ENCODE measurements at regions not wholly inside any gene's neighbourhood (a gene's known extent, or its start where the extent isn't known, plus 50 kb on each side); places are given as distances from the start of the nearest gene placed in this dataset.

- H3K36me3 ChIP-seq (ENCODE audit: low read depth), result no peaks in the 10 kb centered on the region
- H3K4me1 ChIP-seq (ENCODE audit: insufficient read depth), result no peaks in the 10 kb centered on the region
- DNase-seq, result no peak
- no peaks in the 10 kb centered on the region; the same call in 1 of the 2 replicates for H3K9me2 ChIP-seq (ENCODE audit: insufficient read depth)
- in situ Hi-C loops (cut with MboI), result no loop called here
- H3K27ac ChIP-seq, result no peak overlapping the region
- H2AFZ ChIP-seq, result no peak overlapping the region
- no peaks in the 10 kb centered on the region for H3K79me2 ChIP-seq (ENCODE audit: insufficient read depth)
- no peaks in the 10 kb centered on the region for H3F3A ChIP-seq (ENCODE audit: insufficient read depth)
- H3K9me3 ChIP-seq (ENCODE audit: low read depth), result no peaks in the 10 kb centered on the region
- H4K20me1 ChIP-seq (ENCODE audit: insufficient read depth), result no peaks in the 10 kb centered on the region
- no peak for TF ChIP-seq EZH2phosphoT487 (IDR thresholded peaks at IDR 0.05; ENCODE audit: insufficient read depth, low read depth)
- no peak for TF ChIP-seq EZH2 (IDR thresholded peaks at IDR 0.05; ENCODE audit: insufficient read depth, poor library complexity, severe bottlenecking)
- no peak overlapping the region for H3K9ac ChIP-seq
- peaks cover 4% of the 10 kb centered on the region; the same call in 1 of the 2 replicates for H3K27me3 ChIP-seq (replicated peaks; ENCODE audit: insufficient read depth)
- no peak overlapping the region for H3K4me2 ChIP-seq (ENCODE audit: unreplicated experiment)
- no peak overlapping the region for H3K4me3 ChIP-seq
Measured at GRCh38 chr14:85041618-85042017, 488.3 kb upstream of the FLRT2 start.

GRCh38 chr14:85042301-85042700 lies 487.6 kb upstream of the FLRT2 start:
- no peaks in the 10 kb centered on the region for H3K4me1 ChIP-seq (ENCODE audit: insufficient read depth)
- H3K9me3 ChIP-seq (ENCODE audit: low read depth), result no peaks in the 10 kb centered on the region
- no peaks in the 10 kb centered on the region; the same call in 1 of the 2 replicates for H3K9me2 ChIP-seq (ENCODE audit: insufficient read depth)
- no peaks in the 10 kb centered on the region for H4K20me1 ChIP-seq (ENCODE audit: insufficient read depth)
- H3K4me3 ChIP-seq, result no peak overlapping the region
- H3K9ac ChIP-seq, result no peak overlapping the region
- H3K27ac ChIP-seq, result no peak overlapping the region
- TF ChIP-seq EZH2 (IDR thresholded peaks at IDR 0.05; ENCODE audit: insufficient read depth, poor library complexity, severe bottlenecking) (no peak), EZH2phosphoT487 (IDR thresholded peaks at IDR 0.05; ENCODE audit: insufficient read depth, low read depth) (no peak)
- no peaks in the 10 kb centered on the region for H3F3A ChIP-seq (ENCODE audit: insufficient read depth)
- H3K4me2 ChIP-seq (ENCODE audit: unreplicated experiment), result no peak overlapping the region
- H3K79me2 ChIP-seq (ENCODE audit: insufficient read depth), result no peaks in the 10 kb centered on the region
- DNase-seq, result no peak
- peaks cover 4% of the 10 kb centered on the region; the same call in 1 of the 2 replicates for H3K27me3 ChIP-seq (replicated peaks; ENCODE audit: insufficient read depth)
- H3K36me3 ChIP-seq (ENCODE audit: low read depth), result no peaks in the 10 kb centered on the region
- WGBS, 2 experiments (ENCODE audit: low coverage in 1 of 2, low lambda C conversion rate in 2 of 2, missing lambda C conversion rate in 2 of 2), result 23 to 28% methylated on average over 1 of the region's 1 CpG
- in situ Hi-C loops (cut with MboI), result no loop called here
- H2AFZ ChIP-seq, result no peak overlapping the region

GRCh38 chr14:85050180-85050579 lies 479.8 kb upstream of the FLRT2 start:
- H3K27me3 ChIP-seq (replicated peaks; ENCODE audit: insufficient read depth), result no peaks in the 10 kb centered on the region
- H3K36me3 ChIP-seq (ENCODE audit: low read depth), result no peaks in the 10 kb centered on the region
- H2AFZ ChIP-seq, result no peak overlapping the region
- H3K4me1 ChIP-seq (ENCODE audit: insufficient read depth), result no peaks in the 10 kb centered on the region
- no peaks in the 10 kb centered on the region for H3K9me3 ChIP-seq (ENCODE audit: low read depth)
- H4K20me1 ChIP-seq (ENCODE audit: insufficient read depth), result no peaks in the 10 kb centered on the region
- 50 to 79% methylated on average over 1 of the region's 1 CpG for WGBS, 2 experiments (ENCODE audit: low coverage in 1 of 2, low lambda C conversion rate in 2 of 2, missing lambda C conversion rate in 2 of 2)
- no peaks in the 10 kb centered on the region for H3K79me2 ChIP-seq (ENCODE audit: insufficient read depth)
- H3F3A ChIP-seq (ENCODE audit: insufficient read depth), result no peaks in the 10 kb centered on the region
- no peak overlapping the region for H3K4me2 ChIP-seq (ENCODE audit: unreplicated experiment)
- H3K9me2 ChIP-seq (ENCODE audit: insufficient read depth), result no peaks in the 10 kb centered on the region; the same call in 1 of the 2 replicates
- H3K27ac ChIP-seq, result no peak overlapping the region
- H3K4me3 ChIP-seq, result no peak overlapping the region
- no peak for TF ChIP-seq EZH2 (IDR thresholded peaks at IDR 0.05; ENCODE audit: insufficient read depth, poor library complexity, severe bottlenecking)
- no peak for TF ChIP-seq EZH2phosphoT487 (IDR thresholded peaks at IDR 0.05; ENCODE audit: insufficient read depth, low read depth)
- no peak for DNase-seq
- H3K9ac ChIP-seq, result no peak overlapping the region
- in situ Hi-C loops (cut with MboI), result no loop called here

GRCh38 chr14:85052646-85053045 lies 477.3 kb upstream of the FLRT2 start:
- H2AFZ ChIP-seq, result no peak overlapping the region
- H3K27me3 ChIP-seq (replicated peaks; ENCODE audit: insufficient read depth), result no peaks in the 10 kb centered on the region
- WGBS, 2 experiments (ENCODE audit: low coverage in 1 of 2, low lambda C conversion rate in 2 of 2, missing lambda C conversion rate in 2 of 2), result 52 to 57% methylated on average over 2 of the region's 2 CpGs
- H4K20me1 ChIP-seq (ENCODE audit: insufficient read depth), result no peaks in the 10 kb centered on the region
- no peaks in the 10 kb centered on the region for H3K79me2 ChIP-seq (ENCODE audit: insufficient read depth)
- no peak for TF ChIP-seq EZH2 (IDR thresholded peaks at IDR 0.05; ENCODE audit: insufficient read depth, poor library complexity, severe bottlenecking)
- no peak for TF ChIP-seq EZH2phosphoT487 (IDR thresholded peaks at IDR 0.05; ENCODE audit: insufficient read depth, low read depth)
- no peaks in the 10 kb centered on the region for H3K9me2 ChIP-seq (ENCODE audit: insufficient read depth)
- H3K4me2 ChIP-seq (ENCODE audit: unreplicated experiment), result no peak overlapping the region
- H3K27ac ChIP-seq, result no peak overlapping the region
- H3K4me1 ChIP-seq (ENCODE audit: insufficient read depth), result no peaks in the 10 kb centered on the region
- no peak overlapping the region for H3K9ac ChIP-seq
- no peak for DNase-seq
- H3K4me3 ChIP-seq, result no peak overlapping the region
- in situ Hi-C loops (cut with MboI), result no loop called here
- H3K9me3 ChIP-seq (ENCODE audit: low read depth), result no peaks in the 10 kb centered on the region
- H3F3A ChIP-seq (ENCODE audit: insufficient read depth), result no peaks in the 10 kb centered on the region
- H3K36me3 ChIP-seq (ENCODE audit: low read depth), result no peaks in the 10 kb centered on the region

GRCh38 chr14:85054178-85054577 lies 475.8 kb upstream of the FLRT2 start:
- TF ChIP-seq EZH2phosphoT487 (IDR thresholded peaks at IDR 0.05; ENCODE audit: insufficient read depth, low read depth) (no peak), EZH2 (IDR thresholded peaks at IDR 0.05; ENCODE audit: insufficient read depth, poor library complexity, severe bottlenecking) (no peak)
- Histone ChIP-seq H2AFZ (no peak overlapping the region), H3K36me3 (ENCODE audit: low read depth) (no peaks in the 10 kb centered on the region), H3K27me3 (replicated peaks; ENCODE audit: insufficient read depth) (no peaks in the 10 kb centered on the region), H3K4me1 (ENCODE audit: insufficient read depth) (no peaks in the 10 kb centered on the region), H3K79me2 (ENCODE audit: insufficient read depth) (no peaks in the 10 kb centered on the region), H3K9me3 (ENCODE audit: low read depth) (no peaks in the 10 kb centered on the region), H4K20me1 (ENCODE audit: insufficient read depth) (no peaks in the 10 kb centered on the region), H3K4me3 (no peak overlapping the region), H3F3A (ENCODE audit: insufficient read depth) (no peaks in the 10 kb centered on the region), H3K27ac (no peak overlapping the region), H3K4me2 (ENCODE audit: unreplicated experiment) (no peak overlapping the region), H3K9ac (no peak overlapping the region), H3K9me2 (ENCODE audit: insufficient read depth) (no peaks in the 10 kb centered on the region)
- DNase-seq, result no peak
- in situ Hi-C loops (cut with MboI), result no loop called here
